ENCODE measurements at regions not wholly inside any gene's neighbourhood (a gene's known extent, or its start where the extent isn't known, plus 50 kb on each side); places are given as distances from the start of the nearest gene placed in this dataset.

- peak; percentile 27 for DNase-seq (ENCODE audit: extremely low spot score, unreplicated experiment)
- TF ChIP-seq CTCF (IDR thresholded peaks at IDR 0.05), result no peak
- no peak overlapping the region for H3K27ac Mint-ChIP-seq (ENCODE audit: unreplicated experiment)
- H3K4me3 Mint-ChIP-seq (ENCODE audit: unreplicated experiment), result no peak overlapping the region
- H3K9me3 Mint-ChIP-seq (ENCODE audit: unreplicated experiment), result peaks cover 10% of the 10 kb centered on the region
- H3K4me1 Mint-ChIP-seq (ENCODE audit: unreplicated experiment), result peaks cover 13% of the 10 kb centered on the region
- no peaks in the 10 kb centered on the region for H3K27me3 Mint-ChIP-seq (ENCODE audit: unreplicated experiment)
- H3K36me3 Mint-ChIP-seq (ENCODE audit: unreplicated experiment), result no peaks in the 10 kb centered on the region
These were observed 95.1 kb downstream of the DNTTIP2 start for GRCh38 chr1:93783876-93784275.

- peak; percentile 44 for DNase-seq (ENCODE audit: extremely low spot score, unreplicated experiment)
- Mint-ChIP-seq H3K4me1 (ENCODE audit: unreplicated experiment) (peaks cover 20% of the 10 kb centered on the region), H3K9me3 (ENCODE audit: unreplicated experiment) (no peaks in the 10 kb centered on the region), H3K27ac (ENCODE audit: unreplicated experiment) (peak overlapping the region; percentile 28), H3K27me3 (ENCODE audit: unreplicated experiment) (no peaks in the 10 kb centered on the region), H3K36me3 (ENCODE audit: unreplicated experiment) (no peaks in the 10 kb centered on the region), H3K4me3 (ENCODE audit: unreplicated experiment) (no peak overlapping the region)
- no peak for TF ChIP-seq CTCF (IDR thresholded peaks at IDR 0.05)
These were observed 98.0 kb upstream of the BCAR3 start for GRCh38 chr1:93779540-93780165.

GRCh38 chr1:93778457-93778856, 96.8 kb upstream of the BCAR3 start:
- peak; percentile 1 for DNase-seq (ENCODE audit: extremely low spot score, unreplicated experiment)
- no peak overlapping the region for H3K4me3 Mint-ChIP-seq (ENCODE audit: unreplicated experiment)
- H3K4me1 Mint-ChIP-seq (ENCODE audit: unreplicated experiment), result peaks cover 27% of the 10 kb centered on the region
- H3K9me3 Mint-ChIP-seq (ENCODE audit: unreplicated experiment), result no peaks in the 10 kb centered on the region
- no peak for TF ChIP-seq CTCF (IDR thresholded peaks at IDR 0.05)
- H3K36me3 Mint-ChIP-seq (ENCODE audit: unreplicated experiment), result no peaks in the 10 kb centered on the region
- H3K27ac Mint-ChIP-seq (ENCODE audit: unreplicated experiment), result no peak overlapping the region
- H3K27me3 Mint-ChIP-seq (ENCODE audit: unreplicated experiment), result no peaks in the 10 kb centered on the region

- no peak overlapping the region for H3K4me3 Mint-ChIP-seq (ENCODE audit: unreplicated experiment)
- no peak for TF ChIP-seq CTCF (IDR thresholded peaks at IDR 0.05)
- H3K27me3 Mint-ChIP-seq (ENCODE audit: unreplicated experiment), result no peaks in the 10 kb centered on the region
- H3K4me1 Mint-ChIP-seq (ENCODE audit: unreplicated experiment), result peaks cover 27% of the 10 kb centered on the region
- no peaks in the 10 kb centered on the region for H3K9me3 Mint-ChIP-seq (ENCODE audit: unreplicated experiment)
- DNase-seq (ENCODE audit: extremely low spot score, unreplicated experiment), result peak; percentile 11
- no peak overlapping the region for H3K27ac Mint-ChIP-seq (ENCODE audit: unreplicated experiment)
- no peaks in the 10 kb centered on the region for H3K36me3 Mint-ChIP-seq (ENCODE audit: unreplicated experiment)
These were observed 95.6 kb upstream of the BCAR3 start for GRCh38 chr1:93777255-93777654.

- peaks cover 27% of the 10 kb centered on the region for H3K4me1 Mint-ChIP-seq (ENCODE audit: unreplicated experiment)
- no peak for TF ChIP-seq CTCF (IDR thresholded peaks at IDR 0.05)
- no peaks in the 10 kb centered on the region for H3K27me3 Mint-ChIP-seq (ENCODE audit: unreplicated experiment)
- no peaks in the 10 kb centered on the region for H3K9me3 Mint-ChIP-seq (ENCODE audit: unreplicated experiment)
- peak; percentile 5 for DNase-seq (ENCODE audit: extremely low spot score, unreplicated experiment)
- no peaks in the 10 kb centered on the region for H3K36me3 Mint-ChIP-seq (ENCODE audit: unreplicated experiment)
- no peak overlapping the region for H3K27ac Mint-ChIP-seq (ENCODE audit: unreplicated experiment)
- H3K4me3 Mint-ChIP-seq (ENCODE audit: unreplicated experiment), result no peak overlapping the region
These were observed 95.1 kb upstream of the BCAR3 start for GRCh38 chr1:93776728-93777127.
